Hematopoietic multipotent progenitor cell treated with erythropoietin and hydrocortisone succinate and interleukin-3 and kit ligand, for 6 days (in vitro differentiated cells): ENCODE measurements at regions not wholly inside any gene's neighbourhood (a gene's known extent, or its start where the extent isn't known, plus 50 kb on each side); places are given as distances from the start of the nearest gene placed in this dataset.
"Not testable (repeated sequence)": the region's sequence is repeated elsewhere in the genome, so short reads cannot be mapped to it uniquely, and the experiment has no call there.

Experiments
- DNase-seq: peaks from one replicate; pipeline ENCODE4 v3.0.0-alpha.2; 2015

GRCh38 chrX:124239324-124239723 lies 93.1 kb upstream of the TEX13D start:
- DNase-seq, result no peak

- DNase-seq, result no peak
These were observed 92.5 kb upstream of the TEX13D start for GRCh38 chrX:124239911-124240310.

- no peak for DNase-seq
These were observed 92.0 kb upstream of the TEX13D start for GRCh38 chrX:124240422-124240821.

GRCh38 chrX:124242131-124242530 lies 90.3 kb upstream of the TEX13D start:
- no peak for DNase-seq

GRCh38 chrX:124249345-124249744 lies 83.1 kb upstream of the TEX13D start:
- no peak for DNase-seq

GRCh38 chrX:124250835-124251437 lies 81.5 kb upstream of the TEX13D start:
- no peak for DNase-seq

GRCh38 chrX:124254611-124255010 lies 77.8 kb upstream of the TEX13D start:
- DNase-seq, result no peak

- DNase-seq, result no peak
These were observed 76.2 kb upstream of the TEX13D start for GRCh38 chrX:124256216-124256615.

- no peak for DNase-seq
These were observed 75.7 kb upstream of the TEX13D start for GRCh38 chrX:124256629-124257380.

- no peak for DNase-seq
These were observed 74.3 kb upstream of the TEX13D start for GRCh38 chrX:124257924-124258702.

- no peak for DNase-seq
These were observed 71.6 kb upstream of the TEX13D start for GRCh38 chrX:124260845-124261244.

GRCh38 chrX:124263743-124264142 lies 68.7 kb upstream of the TEX13D start:
- peak; percentile 45 for DNase-seq

GRCh38 chrX:124268099-124268498 lies 64.4 kb upstream of the TEX13D start:
- DNase-seq, result no peak

- no peak for DNase-seq
These were observed 62.6 kb upstream of the TEX13D start for GRCh38 chrX:124269881-124270280.

GRCh38 chrX:124271599-124271998 lies 60.9 kb upstream of the TEX13D start:
- DNase-seq, result not testable (repeated sequence)

GRCh38 chrX:124272370-124272982 lies 60.0 kb upstream of the TEX13D start:
- DNase-seq, result no peak

- DNase-seq, result no peak
These were observed 57.9 kb upstream of the TEX13D start for GRCh38 chrX:124274438-124275181.

GRCh38 chrX:124275182-124275894 lies 57.1 kb upstream of the TEX13D start:
- DNase-seq, result no peak

GRCh38 chrX:124280294-124280902 lies 52.1 kb upstream of the TEX13D start:
- no peak for DNase-seq

- no peak for DNase-seq
These were observed 49.9 kb upstream of the TEX13D start for GRCh38 chrX:124282580-124282979.
